Uterus (tissue), 3 donors: ENCODE measurements at regions not wholly inside any gene's neighbourhood (a gene's known extent, or its start where the extent isn't known, plus 50 kb on each side); places are given as distances from the start of the nearest gene placed in this dataset.

Source experiments
- DNase-seq, 2 donors: peaks; one replicate each; pipeline ENCODE4 v3.0.0-alpha.2; 2019 to 2020
- H3K27ac ChIP-seq, 2 donors: fragments of 200-600 bp; sonication (generic); 1 replicate in 1 of 2; 2 replicates in 1 of 2; pipeline ENCODE4 v1.5.1; 2016 to 2018
- H3K27me3 ChIP-seq, 2 donors: fragments of 200-600 bp; sonication (generic); one replicate each; pipeline ENCODE4 v1.5.1; 2018 to 2019; ENCODE audit warnings: control low read depth in 1 of 2
- H3K36me3 ChIP-seq, 2 donors: fragments of 200-600 bp; sonication (generic); one replicate each; pipeline ENCODE4 v1.5.1; 2019; ENCODE audit warnings: control low read depth in 1 of 2
- H3K4me1 ChIP-seq, 2 donors: fragments of 200-600 bp; sonication (generic); one replicate each; pipeline ENCODE4 v1.5.1; 2018 to 2019; ENCODE audit warnings: control low read depth in 1 of 2
- H3K4me3 ChIP-seq, 2 donors: fragments of 200-600 bp; sonication (generic); 1 replicate in 1 of 2; 2 replicates in 1 of 2; pipeline ENCODE4 v1.5.1; 2018 to 2019; ENCODE audit warnings: mild to moderate bottlenecking in 1 of 2
- H3K9me3 ChIP-seq, 2 donors: fragments of 200-600 bp; sonication (generic); one replicate each; pipeline ENCODE4 v1.5.1; 2019; ENCODE audit warnings: control low read depth in 1 of 2
- CTCF ChIP-seq, 4 experiments: fragments of 200-600 bp in 2 of 4; fragments of 450-650 bp in 2 of 4; sonication (generic) in 2 of 4; IDR thresholded peaks; one replicate each; pipeline ENCODE4 v1.5.1; 2016 to 2019; ENCODE audit warnings: antibody characterized with exemption in 4 of 4, mild to moderate bottlenecking in 2 of 4, moderate library complexity in 1 of 4
- POLR2A ChIP-seq, 2 donors: fragments of 450-650 bp; IDR thresholded peaks; one replicate each; pipeline ENCODE4 v1.6.1; 2016; ENCODE audit warnings: antibody characterized with exemption in 2 of 2, mild to moderate bottlenecking in 1 of 2, moderate library complexity in 1 of 2
- intact Hi-C: fragments of 100-400 bp; cut with DNase I; formaldehyde crosslinking; loops from one replicate; pipeline ENCODE4 v1.15.1; 2023; ENCODE audit warnings: low total_unique reads
- donor health status: DM: yes; HTN: yes; CAD: no.

GRCh38 chr2:198321522-198322088, 517.2 kb downstream of the PLCL1 start:
- intact Hi-C loops = no loop called here
- TF ChIP-seq POLR2A (IDR thresholded peaks at IDR 0.05) = no peak
- no peak for TF ChIP-seq CTCF (IDR thresholded peaks at IDR 0.05)
- Histone ChIP-seq H3K4me3 (no peak overlapping the region), H3K9me3 (no peaks in the 10 kb centered on the region), H3K36me3 (no peaks in the 10 kb centered on the region), H3K27me3 (peaks cover 0 to 14% of the 10 kb centered on the region in 2 donors), H3K4me1 (no peaks in the 10 kb centered on the region), H3K27ac (no peak overlapping the region)
- DNase-seq = no peak

GRCh38 chr2:198316852-198317396, 512.5 kb downstream of the PLCL1 start:
- no peak overlapping the region for H3K27ac ChIP-seq
- peaks cover 0 to 19% of the 10 kb centered on the region in 2 donors for H3K27me3 ChIP-seq
- H3K9me3 ChIP-seq = no peaks in the 10 kb centered on the region
- TF ChIP-seq CTCF (IDR thresholded peaks at IDR 0.05) (no peak), POLR2A (IDR thresholded peaks at IDR 0.05) (no peak)
- intact Hi-C loops = no loop called here
- no peak overlapping the region for H3K4me3 ChIP-seq
- no peaks in the 10 kb centered on the region for H3K4me1 ChIP-seq
- H3K36me3 ChIP-seq = no peaks in the 10 kb centered on the region
- no peak for DNase-seq

DNA sequence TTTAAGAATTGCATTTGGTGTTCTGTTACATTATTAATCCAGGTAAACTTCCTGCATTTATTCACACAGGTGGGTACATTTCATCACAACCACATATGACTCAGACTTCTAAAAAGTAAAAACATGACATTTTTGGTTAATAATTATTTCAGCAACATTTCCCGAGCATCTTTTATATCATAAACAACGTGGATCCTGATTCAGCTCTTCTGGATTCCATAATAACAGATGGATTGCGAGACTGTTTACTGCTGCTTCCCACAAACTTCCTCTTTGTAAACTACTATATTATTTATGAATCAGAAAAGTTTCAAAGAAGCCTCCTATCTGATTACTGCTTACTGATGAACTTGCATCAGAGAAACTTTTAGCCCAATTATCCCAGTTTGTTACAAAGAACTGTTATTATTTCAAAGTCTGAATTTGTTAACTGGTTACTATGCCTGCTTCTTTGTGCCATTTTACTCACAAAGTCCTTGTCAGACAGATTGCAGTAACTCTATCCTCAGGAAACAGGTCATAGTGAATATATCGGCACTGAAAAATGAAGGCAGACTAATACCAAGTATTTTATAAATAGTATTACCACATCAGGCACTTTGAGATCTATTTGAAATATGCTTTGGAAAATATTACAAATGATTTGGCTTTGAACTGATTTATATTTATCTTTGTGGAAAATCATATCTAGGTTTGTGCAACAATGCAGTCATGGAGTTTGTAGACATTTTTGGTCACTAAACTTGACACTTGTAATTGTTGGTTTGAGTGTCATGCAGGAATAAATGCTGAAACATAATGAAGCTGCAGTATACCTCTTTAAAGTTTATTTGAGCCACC, 511.6 kb downstream of the PLCL1 start:
- no peaks in the 10 kb centered on the region for H3K9me3 ChIP-seq
- H3K27ac ChIP-seq = no peak overlapping the region
- intact Hi-C loops = no loop called here
- peaks cover 0 to 19% of the 10 kb centered on the region in 2 donors for H3K27me3 ChIP-seq
- no peak for DNase-seq
- H3K36me3 ChIP-seq = no peaks in the 10 kb centered on the region
- no peak for TF ChIP-seq POLR2A (IDR thresholded peaks at IDR 0.05)
- no peak for TF ChIP-seq CTCF (IDR thresholded peaks at IDR 0.05)
- H3K4me3 ChIP-seq = no peak overlapping the region
- no peaks in the 10 kb centered on the region for H3K4me1 ChIP-seq

- H3K9me3 ChIP-seq = no peaks in the 10 kb centered on the region
- peaks cover 0 to 19% of the 10 kb centered on the region in 2 donors for H3K27me3 ChIP-seq
- H3K4me1 ChIP-seq = no peaks in the 10 kb centered on the region
- no peaks in the 10 kb centered on the region for H3K36me3 ChIP-seq
- no peak for DNase-seq
- TF ChIP-seq CTCF (IDR thresholded peaks at IDR 0.05) = peak; percentile 45 to 56 (median 52)
- TF ChIP-seq POLR2A (IDR thresholded peaks at IDR 0.05) = no peak
- H3K27ac ChIP-seq = no peak overlapping the region
- intact Hi-C loops = no loop called here
- no peak overlapping the region for H3K4me3 ChIP-seq
Observed at GRCh38 chr2:198314559-198315153, 510.3 kb downstream of the PLCL1 start.
